GM21723 (cell line): ENCODE measurements at regions not wholly inside any gene's neighbourhood (a gene's known extent, or its start where the extent isn't known, plus 50 kb on each side); places are given as distances from the start of the nearest gene placed in this dataset.
"Not testable (repeated sequence)": the region's sequence is repeated elsewhere in the genome, so short reads cannot be mapped to it uniquely, and the experiment has no call there.

Source experiments
- ATAC-seq: cut with Tn5 transposase; IDR thresholded peaks from one replicate; pipeline ENCODE4 v1.9.1; 2021; ENCODE audit warnings: mild to moderate bottlenecking, moderate library complexity; ENCODE audit not compliant: unreplicated experiment

DNA sequence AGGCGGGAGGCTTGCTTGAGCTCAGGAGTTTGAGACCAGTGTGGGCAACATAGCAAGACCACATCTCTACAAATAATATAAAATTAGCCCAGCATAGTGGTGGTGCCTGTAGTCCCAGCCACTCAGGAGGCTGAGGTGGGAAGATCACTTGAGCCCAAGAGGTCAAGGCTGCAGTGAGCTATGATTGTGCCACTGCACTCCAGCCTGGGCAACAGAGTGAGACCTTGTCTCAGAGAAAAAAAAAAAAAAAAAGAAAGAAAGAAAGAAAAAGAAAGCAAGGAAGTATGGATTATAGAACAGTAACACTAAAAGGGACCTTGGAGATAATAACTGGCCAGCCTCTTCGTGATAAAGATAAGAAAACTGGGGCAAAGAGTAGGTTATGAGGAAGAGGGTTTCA lies 130.4 kb downstream of the PLCE1 start:
- not testable (repeated sequence) for ATAC-seq

DNA sequence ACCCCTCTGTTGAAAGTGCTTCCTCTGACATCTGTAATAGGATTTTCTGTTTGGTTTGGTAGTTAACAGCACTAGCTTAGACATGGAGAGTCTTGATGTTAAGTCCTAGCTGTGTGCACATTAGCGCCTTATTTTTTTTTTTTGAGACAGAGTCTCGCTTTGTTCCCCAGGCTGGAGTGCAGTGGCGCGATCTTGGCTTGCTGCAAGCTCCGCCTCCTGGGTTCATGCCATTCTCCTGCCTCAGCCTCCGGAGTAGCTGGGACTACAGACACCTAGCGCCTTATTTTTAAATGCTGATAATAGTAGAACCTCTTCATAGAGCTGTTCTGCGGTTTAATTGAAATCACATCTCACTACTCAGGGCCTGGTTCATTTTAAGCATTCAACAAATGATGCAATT lies 131.5 kb downstream of the PLCE1 start:
- ATAC-seq = not testable (repeated sequence)

DNA sequence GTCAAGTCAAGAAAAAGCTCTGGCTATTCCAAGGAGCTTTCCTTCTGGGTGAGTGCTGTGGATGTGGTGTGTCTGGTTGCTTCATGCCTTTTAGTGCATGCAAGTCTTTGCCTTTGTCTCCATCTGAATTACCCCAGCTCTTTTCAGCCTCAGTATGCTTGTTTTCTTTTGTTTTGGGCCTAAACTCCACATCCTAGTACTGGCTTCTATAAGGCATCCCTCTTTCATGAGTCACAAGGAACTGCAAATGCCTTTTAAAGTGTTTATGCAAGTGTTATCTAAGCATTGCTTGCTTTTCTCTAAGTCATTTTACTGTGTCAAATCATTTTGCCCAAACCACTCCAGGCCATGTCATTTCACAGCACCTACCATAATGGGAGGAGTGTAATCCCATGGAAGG lies 132.1 kb downstream of the PLCE1 start:
- no peak for ATAC-seq

DNA sequence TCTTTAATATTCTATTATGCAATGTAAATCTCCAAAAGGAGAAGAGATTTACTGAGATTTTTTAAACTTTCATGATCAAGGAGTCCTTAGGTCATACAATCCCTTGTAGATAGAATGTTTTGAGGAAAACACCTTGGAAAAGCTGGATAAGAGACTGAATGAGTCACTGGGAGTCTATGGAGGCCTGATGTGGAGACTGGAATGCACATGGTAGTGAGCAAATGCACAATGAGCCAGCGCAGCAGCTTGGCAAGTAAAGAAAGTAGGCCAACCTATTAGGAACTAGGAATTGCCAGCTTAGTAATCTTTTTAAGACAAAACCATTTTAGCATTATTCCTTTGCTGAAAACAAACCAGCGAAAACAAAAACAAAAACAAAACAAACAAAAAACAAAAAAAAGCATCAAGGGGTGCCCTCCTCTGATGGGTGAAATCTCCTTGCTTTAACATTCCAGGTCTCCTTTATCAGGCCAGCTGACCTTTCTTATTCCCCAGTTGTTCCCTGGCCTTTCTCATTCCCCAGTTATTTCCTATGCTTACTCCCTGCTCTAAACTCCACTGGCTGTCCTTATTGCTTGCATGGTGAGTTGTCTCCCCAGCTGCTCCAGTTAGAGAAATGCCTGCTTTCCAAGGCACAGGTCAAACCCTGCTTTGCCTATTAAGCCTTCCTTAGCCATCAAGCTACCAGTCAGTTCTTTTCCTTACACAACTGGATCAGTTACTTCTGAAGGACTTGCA lies 135.8 kb downstream of the PLCE1 start:
- no peak for ATAC-seq

DNA sequence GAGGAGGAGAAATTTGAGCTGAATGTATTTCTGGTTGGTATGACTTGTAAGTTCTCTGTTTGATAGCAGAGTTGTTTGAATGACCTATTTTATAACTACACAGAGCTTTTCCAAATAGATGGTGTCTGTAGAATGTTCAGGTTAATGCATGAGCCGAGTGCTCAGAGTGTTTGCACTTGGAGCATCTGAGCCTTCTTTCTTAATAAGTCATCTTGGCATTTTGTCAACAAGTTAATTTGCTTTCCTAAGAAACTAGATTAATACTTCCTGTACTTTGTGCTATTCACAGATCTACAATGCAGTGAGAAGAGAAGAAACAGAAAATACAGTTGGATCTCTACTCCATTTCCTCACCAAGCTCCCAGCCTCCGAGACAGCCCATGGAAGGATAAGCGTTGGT lies 138.2 kb downstream of the PLCE1 start:
- ATAC-seq = no peak

DNA sequence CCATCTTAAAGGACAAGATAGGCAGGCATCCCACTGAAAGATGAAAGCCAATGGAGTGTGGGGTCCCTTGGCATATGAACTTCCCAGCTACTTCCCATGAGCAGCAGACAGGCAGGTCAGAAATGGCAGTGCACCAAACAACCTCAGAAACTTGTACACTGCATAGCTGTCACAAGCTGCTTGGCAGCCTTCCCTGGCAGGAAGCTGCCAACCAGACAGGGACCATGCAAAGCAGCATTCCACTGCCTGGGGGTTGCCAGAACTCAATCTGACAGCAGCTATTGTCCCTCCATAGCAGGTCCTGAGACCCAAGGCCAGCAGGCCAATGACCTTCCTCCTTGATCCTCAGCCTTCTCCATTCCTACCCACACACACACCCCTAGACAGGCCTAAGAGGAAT lies 139.5 kb downstream of the PLCE1 start:
- no peak for ATAC-seq

DNA sequence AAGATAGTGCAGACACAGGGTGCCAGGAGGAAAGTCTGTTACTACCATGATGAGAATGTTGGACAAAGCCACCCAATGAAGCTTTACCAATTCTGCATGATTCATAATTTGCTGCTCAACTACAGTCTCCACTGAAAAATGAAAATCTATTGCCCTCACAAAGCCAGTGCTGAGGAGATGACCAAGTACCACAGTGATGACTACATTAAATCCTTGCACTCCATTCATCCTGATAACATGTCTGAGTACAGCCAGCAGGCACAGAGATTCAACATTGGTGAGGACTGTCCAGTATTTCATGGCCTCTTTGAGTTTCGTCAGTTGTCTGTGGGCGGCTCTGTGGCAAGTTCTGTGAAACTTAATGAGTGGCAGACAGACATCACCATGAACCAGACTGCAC lies 144.0 kb downstream of the PLCE1 start:
- no peak for ATAC-seq

DNA sequence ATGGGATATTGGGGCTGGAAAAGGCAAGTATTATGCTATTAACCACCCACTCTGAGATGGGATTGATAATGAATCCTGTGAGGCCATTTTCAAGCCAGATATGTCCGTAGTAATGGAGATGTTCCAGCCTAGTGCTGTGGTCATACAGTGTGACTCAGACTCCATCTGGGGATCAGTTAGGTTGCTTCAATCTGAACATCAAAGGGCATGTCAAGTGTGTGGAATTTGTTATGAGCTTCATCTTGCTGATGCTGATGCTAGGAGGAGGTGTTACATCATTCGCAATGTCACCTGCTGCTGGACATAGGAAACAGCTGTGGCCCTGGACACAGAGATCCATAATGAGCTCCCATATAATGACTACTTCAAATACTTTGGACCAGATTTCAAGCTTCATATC lies 144.7 kb downstream of the PLCE1 start:
- ATAC-seq = no peak

DNA sequence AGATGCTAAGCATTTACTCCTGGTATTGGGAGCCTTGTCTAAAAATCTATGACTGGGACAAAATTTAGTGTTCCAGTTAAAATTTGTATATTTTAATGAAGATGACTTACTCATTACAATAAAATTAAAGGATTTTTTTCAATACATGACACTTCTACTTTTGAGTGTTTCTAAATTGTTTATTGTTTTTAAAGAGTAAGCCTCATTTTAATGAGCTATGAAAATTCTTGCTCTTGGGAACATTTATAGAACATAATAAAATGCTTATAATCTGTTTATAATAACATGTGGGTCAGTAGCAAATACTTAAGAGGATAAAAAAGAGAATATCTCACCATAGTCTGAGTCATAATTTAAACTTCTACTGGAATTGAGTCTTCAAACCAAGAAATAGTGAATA lies 149.5 kb downstream of the PLCE1 start:
- no peak for ATAC-seq

DNA sequence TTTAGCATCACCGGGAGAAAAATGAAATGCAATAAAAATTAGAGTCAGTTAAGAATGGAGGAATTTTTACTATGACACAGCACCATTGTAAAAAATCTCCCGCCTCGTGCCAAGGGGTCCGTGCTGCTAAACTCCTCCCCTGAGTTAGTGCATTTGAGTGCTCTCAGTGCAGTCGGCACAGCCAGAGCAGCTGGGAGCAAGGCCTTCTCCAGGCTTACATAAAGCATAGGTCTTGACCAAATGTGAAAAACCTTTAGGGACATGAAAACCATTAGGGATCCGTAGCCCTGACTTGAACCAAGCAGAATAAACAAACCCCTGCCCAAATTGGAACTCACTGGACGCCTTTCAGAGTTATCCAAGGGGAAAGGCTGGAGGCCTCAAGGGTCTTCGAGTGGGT lies 152.6 kb downstream of the PLCE1 start:
- ATAC-seq = no peak

DNA sequence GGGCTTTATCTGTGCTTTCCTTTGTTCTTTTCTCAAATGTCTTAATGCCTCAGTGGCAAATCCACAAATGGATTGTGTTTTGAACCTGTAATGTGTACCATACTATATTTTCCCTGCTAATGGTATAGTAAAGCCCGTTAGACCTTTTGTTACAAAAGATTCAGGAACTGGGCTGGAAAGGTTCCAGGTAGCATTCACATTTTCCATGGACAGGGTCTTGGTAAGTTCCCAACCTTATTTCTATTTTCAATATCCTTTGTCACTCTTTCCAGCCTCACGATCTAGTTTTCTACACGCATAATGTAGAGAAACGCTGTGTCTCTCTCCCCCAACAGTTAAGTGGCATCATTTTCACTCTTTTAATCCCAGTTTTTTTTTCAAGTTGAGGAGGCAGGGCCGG lies 153.0 kb downstream of the PLCE1 start:
- ATAC-seq = no peak

DNA sequence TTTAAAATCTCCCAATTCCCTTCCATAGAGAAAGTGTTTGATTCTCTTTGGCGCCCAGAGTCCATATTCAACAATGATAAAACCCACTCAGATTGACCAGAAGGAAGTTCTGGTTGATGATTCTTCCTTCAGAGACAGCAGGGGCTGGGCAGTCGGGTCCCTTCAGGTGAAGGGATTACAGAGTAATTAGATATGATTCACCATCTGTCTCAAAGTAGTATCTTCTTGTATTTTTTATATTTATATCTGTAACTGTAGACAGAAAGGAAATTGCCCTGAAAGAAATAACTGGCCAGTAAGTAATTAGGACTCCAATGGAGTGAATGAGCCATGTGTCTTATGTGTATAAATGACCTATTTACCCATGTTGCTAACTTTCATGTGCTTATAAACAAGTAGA lies 156.0 kb downstream of the PLCE1 start:
- no peak for ATAC-seq

DNA sequence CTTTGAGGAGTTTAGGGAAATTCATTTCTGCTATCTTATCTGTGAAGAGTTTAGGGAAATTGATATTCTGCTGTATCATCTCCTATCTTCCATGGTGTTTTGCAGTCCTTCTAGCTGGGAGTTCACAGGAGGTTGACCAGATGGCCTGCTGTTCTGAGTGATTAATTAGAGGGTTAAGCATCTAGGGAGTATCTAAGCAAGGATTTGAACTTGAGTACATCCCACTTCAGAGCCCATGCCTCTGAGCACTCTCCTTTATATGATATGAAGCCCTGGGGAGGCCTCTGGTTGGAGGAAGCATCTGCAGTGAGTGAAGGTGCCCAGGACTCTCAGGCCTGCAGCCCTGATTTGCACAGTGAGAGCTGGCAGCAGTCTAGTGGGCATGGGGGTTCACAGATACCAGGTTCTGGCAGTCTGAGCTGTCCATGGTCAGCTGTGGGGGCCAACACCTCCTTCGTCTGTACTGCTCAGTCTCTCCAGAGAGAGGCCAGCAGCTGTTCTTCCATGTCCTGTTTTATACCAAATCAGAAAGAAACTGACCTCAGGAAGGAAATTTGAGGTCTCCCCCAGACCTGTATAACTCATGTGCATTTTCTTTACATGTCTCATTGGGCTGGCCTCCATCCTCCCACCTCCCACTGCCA lies 156.9 kb downstream of the PLCE1 start:
- no peak for ATAC-seq

DNA sequence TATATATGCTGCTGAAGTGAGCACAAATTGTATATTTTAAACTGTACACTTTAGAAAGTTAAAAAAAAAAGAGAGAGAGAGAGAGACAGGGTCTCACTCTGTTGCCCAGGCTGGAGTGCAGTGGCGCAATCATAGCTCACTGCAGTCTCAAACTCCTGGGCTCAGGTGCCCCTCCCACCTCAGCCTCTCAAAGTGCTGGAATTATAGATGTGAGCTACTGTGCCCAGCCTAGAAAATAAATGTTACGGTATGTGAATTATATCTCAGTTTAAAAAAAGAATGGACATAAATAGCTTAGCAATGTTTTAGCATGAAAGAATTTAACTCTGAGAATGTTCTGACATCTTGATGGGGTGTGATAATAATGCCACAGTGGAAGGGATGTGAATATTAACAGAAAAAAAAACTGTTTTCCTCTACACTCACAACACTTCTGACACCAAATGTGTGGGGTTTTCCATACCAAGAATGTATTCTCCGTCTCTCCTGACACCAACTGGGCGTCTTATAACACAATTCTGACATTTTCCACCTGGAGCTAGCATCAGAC lies 162.1 kb downstream of the PLCE1 start:
- ATAC-seq = no peak

DNA sequence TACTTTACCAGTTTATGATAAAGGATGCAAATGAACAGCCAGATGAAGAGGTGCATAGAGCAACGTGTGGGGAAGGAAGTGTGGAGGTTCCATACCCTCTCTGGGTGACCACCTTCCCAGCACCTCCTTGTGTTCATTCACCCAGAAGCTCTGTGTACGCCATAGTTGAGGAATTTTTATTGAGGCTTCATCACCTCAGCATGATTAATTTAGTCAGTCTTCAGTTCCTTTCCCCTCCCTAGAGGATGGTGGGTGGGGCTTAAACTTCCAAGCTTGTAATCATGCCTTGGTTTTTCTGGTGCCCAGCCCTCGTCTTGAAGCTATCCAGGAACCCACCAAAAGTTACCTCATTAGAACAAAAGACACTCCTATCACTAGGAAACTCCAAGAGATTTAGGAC lies 162.7 kb downstream of the PLCE1 start:
- ATAC-seq = no peak

DNA sequence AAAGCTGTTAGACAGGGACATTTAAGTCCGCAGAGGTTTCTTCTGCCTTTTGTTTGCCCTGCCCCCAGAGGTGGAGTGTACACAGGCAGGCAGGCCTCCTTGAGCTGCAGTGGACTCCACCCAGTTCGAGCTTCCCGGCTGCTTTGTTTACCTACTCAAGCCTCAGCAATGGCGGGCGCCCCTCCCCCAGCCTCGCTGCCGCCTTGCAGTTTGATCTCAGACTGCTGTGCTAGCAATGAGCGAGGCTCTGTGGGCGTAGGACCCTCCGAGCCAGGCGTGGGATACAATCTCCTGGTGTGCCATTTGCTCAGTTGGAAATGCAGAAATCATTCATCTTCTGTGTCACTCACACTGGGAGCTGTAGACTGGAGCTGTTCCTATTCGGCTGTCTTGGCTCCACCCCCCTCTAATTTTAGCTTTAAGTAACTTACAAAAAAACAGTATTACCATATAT lies 171.5 kb downstream of the PLCE1 start:
- ATAC-seq = not testable (repeated sequence)

DNA sequence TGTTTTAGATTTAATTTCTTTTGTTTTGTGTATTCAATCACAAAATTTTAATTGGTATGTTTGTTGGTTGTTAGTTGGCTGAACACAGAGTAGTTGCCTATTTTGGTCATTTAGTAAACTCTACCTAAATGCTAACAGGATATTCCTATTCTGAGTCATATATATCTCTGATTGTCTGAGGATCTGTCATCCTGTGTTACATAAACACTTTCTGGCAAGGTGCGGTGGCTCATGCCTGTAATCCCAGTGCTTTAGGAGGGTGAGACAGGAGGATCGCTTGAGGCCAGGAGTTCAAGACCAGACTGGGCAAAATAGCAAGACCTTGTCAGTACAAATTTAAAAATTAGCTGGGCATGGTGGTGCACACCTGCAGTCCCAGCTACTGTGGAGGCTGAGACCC lies 178.6 kb downstream of the PLCE1 start:
- no peak for ATAC-seq

DNA sequence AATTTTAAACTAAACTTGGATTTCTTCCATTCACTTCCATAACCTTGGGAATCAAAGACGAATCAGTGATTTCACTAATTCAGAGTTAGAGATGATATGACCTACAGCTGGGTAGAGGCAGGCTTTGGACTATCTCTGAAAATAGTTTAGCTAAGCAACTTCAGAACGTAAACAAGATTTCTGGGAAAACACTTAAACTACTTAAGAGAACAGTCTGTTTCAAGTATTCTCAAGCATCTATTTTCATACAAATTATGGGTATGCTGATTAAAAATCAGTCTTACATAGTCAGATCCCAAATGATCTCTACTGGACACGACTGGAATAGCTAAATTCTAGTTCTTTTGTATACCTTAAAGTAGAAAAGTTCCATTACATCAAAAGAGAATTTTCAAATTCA lies 179.9 kb downstream of the PLCE1 start:
- no peak for ATAC-seq

DNA sequence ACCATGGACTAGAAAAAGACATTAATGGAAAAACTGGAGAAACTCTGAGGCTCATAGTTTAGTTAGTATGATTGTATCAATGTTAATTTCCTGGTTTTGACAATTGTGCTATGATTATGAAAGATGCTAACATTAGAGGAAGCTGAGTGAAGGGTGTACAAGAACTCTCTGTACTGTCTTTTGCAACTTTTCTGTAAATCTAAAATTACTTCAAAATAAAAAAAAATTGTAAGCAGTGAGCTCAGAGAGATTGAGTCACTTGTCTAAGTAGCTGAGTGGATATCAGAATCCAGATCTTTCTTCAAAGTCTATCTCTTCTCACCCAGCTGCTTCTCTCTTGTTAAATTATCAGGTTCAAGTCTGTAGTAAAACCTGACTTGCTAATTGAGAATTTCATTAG lies 181.1 kb downstream of the PLCE1 start:
- ATAC-seq = no peak

DNA sequence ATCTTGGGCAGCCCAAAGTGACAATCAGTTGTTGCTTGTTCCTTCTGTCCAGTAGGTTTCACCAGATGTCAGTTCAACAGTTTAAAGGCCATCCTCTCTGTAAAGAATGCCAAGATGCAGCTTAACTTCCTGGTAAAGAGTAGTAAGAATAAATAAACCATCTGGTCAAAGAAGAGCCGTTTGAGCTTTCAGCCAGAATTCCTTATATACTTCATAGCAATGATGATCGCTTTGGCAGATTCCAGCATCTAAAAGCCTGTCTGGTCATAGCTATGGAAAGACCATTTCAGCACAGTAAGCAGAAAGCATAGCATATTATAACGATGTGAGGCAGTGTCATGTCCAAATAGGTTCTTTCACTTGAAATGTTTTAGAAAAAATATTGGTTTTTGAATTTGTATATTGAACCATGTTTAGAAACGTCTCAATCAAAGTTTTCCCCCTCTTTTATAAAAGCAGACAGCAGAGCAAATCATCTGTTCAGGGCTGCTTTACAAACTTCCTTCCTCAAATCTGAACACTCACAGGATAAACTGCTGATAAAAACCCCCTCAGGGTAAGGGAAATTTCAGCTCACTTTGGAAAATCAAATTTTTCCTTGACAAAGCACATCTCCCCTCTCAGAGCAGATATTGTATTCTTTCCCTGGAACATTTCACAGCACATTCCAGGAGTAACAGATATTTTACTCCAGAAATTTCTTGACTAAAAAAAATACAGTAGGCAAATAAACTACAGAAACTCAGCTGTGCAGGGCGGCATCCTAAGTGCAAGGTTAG lies 184.1 kb downstream of the NOC3L start:
- no peak for ATAC-seq

DNA sequence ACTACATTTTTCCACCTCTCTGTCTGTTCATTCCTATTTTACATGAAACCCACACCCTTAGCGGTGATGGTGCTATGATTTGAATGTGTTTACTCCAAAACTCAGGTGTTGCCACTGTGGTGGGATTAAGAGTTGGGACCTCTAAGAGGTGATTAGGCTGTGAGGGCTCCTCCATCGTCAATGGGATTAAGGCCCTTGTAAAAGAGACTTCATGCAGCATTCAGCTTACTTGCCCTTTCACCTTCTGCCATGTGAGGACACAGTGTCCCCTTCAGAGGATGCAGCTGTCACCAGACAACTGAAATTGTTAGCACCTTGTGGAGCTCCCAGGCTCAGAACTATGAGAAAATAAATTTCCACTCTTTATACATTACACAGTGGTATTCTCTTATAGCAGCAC lies 182.2 kb downstream of the NOC3L start:
- no peak for ATAC-seq
